ENCODE measurements at regions not wholly inside any gene's neighbourhood (a gene's known extent, or its start where the extent isn't known, plus 50 kb on each side); places are given as distances from the start of the nearest gene placed in this dataset.

GRCh38 chr15:56805466-56806147 lies 72.3 kb upstream of the ZNF280D start:
- Histone ChIP-seq H3K4me3 (peak overlapping the region in 2 of 3 donors; percentile 5 to 10), H3K9me3 (peaks cover 4 to 11% of the 10 kb centered on the region in 2 donors), H3K4me1 (no peaks in the 10 kb centered on the region), H3K27me3 (no peaks in the 10 kb centered on the region), H3K36me3 (no peaks in the 10 kb centered on the region), H3K27ac (no peak overlapping the region)
- intact Hi-C loops (cut with DNase I; ENCODE audit: low total_unique reads): no loop called here
- TF ChIP-seq POLR2A (IDR thresholded peaks at IDR 0.05) (no peak), CTCF (IDR thresholded peaks at IDR 0.05) (no peak), POLR2AphosphoS5 (IDR thresholded peaks at IDR 0.05) (no peak)
- DNase-seq (ENCODE audit: low spot score in 2 of 2): no peak

- intact Hi-C loops (cut with DNase I; ENCODE audit: low total_unique reads): no loop called here
Measured at GRCh38 chr15:56804938-56805337, 71.6 kb upstream of the ZNF280D start.

GRCh38 chr15:56804279-56804678 lies 71.0 kb upstream of the ZNF280D start:
- Histone ChIP-seq H3K27me3 (no peaks in the 10 kb centered on the region), H3K27ac (no peak overlapping the region), H3K9me3 (peaks cover 4 to 11% of the 10 kb centered on the region in 2 donors), H3K4me1 (no peaks in the 10 kb centered on the region), H3K4me3 (no peak overlapping the region), H3K36me3 (no peaks in the 10 kb centered on the region)
- DNase-seq (ENCODE audit: low spot score in 2 of 2): no peak
- TF ChIP-seq POLR2AphosphoS5 (IDR thresholded peaks at IDR 0.05) (no peak), POLR2A (IDR thresholded peaks at IDR 0.05) (no peak), CTCF (IDR thresholded peaks at IDR 0.05) (no peak)
- intact Hi-C loops (cut with DNase I; ENCODE audit: low total_unique reads): no loop called here

More at GRCh38 chr15:56804938-56805337, 71.6 kb upstream of the ZNF280D start:
- Histone ChIP-seq H3K9me3 (peaks cover 4 to 11% of the 10 kb centered on the region in 2 donors), H3K4me3 (no peak overlapping the region), H3K27ac (no peak overlapping the region), H3K4me1 (no peaks in the 10 kb centered on the region), H3K36me3 (no peaks in the 10 kb centered on the region), H3K27me3 (no peaks in the 10 kb centered on the region)
- TF ChIP-seq CTCF (IDR thresholded peaks at IDR 0.05) (no peak), POLR2A (IDR thresholded peaks at IDR 0.05) (no peak), POLR2AphosphoS5 (IDR thresholded peaks at IDR 0.05) (no peak)
- DNase-seq (ENCODE audit: low spot score in 2 of 2): no peak

- Histone ChIP-seq H3K27ac (no peak overlapping the region), H3K36me3 (no peaks in the 10 kb centered on the region), H3K4me3 (no peak overlapping the region), H3K9me3 (no peaks in the 10 kb centered on the region), H3K27me3 (no peaks in the 10 kb centered on the region), H3K4me1 (no peaks in the 10 kb centered on the region)
- TF ChIP-seq POLR2A (IDR thresholded peaks at IDR 0.05): no peak
- TF ChIP-seq POLR2AphosphoS5 (IDR thresholded peaks at IDR 0.05): no peak
- no peak for TF ChIP-seq CTCF (IDR thresholded peaks at IDR 0.05)
- DNase-seq (ENCODE audit: low spot score in 2 of 2): no peak
- intact Hi-C loops (cut with DNase I; ENCODE audit: low total_unique reads): no loop called here
Measured at GRCh38 chr15:56802161-56802560, 68.9 kb upstream of the ZNF280D start.

- no peaks in the 10 kb centered on the region for H3K36me3 ChIP-seq
- TF ChIP-seq CTCF (IDR thresholded peaks at IDR 0.05): no peak
- TF ChIP-seq POLR2A (IDR thresholded peaks at IDR 0.05): no peak
- no peak for TF ChIP-seq POLR2AphosphoS5 (IDR thresholded peaks at IDR 0.05)
- no peak overlapping the region for H3K4me3 ChIP-seq
- DNase-seq (ENCODE audit: low spot score in 2 of 2): no peak
- no peak overlapping the region for H3K27ac ChIP-seq
- H3K9me3 ChIP-seq: no peaks in the 10 kb centered on the region
- H3K4me1 ChIP-seq: no peaks in the 10 kb centered on the region
- H3K27me3 ChIP-seq: no peaks in the 10 kb centered on the region
- intact Hi-C loops (cut with DNase I; ENCODE audit: low total_unique reads): no loop called here
Measured at GRCh38 chr15:56798639-56799038, 65.3 kb upstream of the ZNF280D start.
